Osteoblast (primary cell): ENCODE measurements at regions not wholly inside any gene's neighbourhood (a gene's known extent, or its start where the extent isn't known, plus 50 kb on each side); places are given as distances from the start of the nearest gene placed in this dataset.

Source experiments
- DNase-seq: peaks from one replicate; pipeline ENCODE4 v3.0.0; 2011; ENCODE audit warnings: low spot score, mixed read lengths; ENCODE audit not compliant: insufficient read length; ENCODE audit errors: missing footprints
- H2AFZ ChIP-seq: 2 replicates; pipeline ENCODE4 v1.6.0; 2011; ENCODE audit warnings: mild to moderate bottlenecking, low read length
- H3K27ac ChIP-seq: 2 replicates; pipeline ENCODE4 v1.5.1; 2011; ENCODE audit warnings: mild to moderate bottlenecking, low read depth, low read length, moderate library complexity
- H3K27me3 ChIP-seq: 2 replicates; pipeline ENCODE4 v1.6.0; 2012; ENCODE audit warnings: mild to moderate bottlenecking, control low read depth, inconsistent platforms, low read length, moderate library complexity; ENCODE audit not compliant: insufficient read depth
- H3K36me3 ChIP-seq: 2 replicates; pipeline ENCODE4 v1.5.1; 2011; ENCODE audit warnings: mild to moderate bottlenecking, low read length, control low read depth, moderate library complexity; ENCODE audit not compliant: insufficient read depth
- H3K4me1 ChIP-seq: 2 replicates; pipeline ENCODE4 v1.5.1; 2011; ENCODE audit warnings: mild to moderate bottlenecking, low read length, control low read depth, moderate library complexity; ENCODE audit not compliant: insufficient read depth
- H3K4me2 ChIP-seq: 2 replicates; pipeline ENCODE4 v1.6.0; 2011; ENCODE audit warnings: mild to moderate bottlenecking, low read length; ENCODE audit not compliant: insufficient read depth
- H3K4me3 ChIP-seq: fragments of 200-600 bp; sonication (generic); 3 replicates; pipeline ENCODE4 v1.5.1; 2012; ENCODE audit warnings: mild to moderate bottlenecking, low read length, inconsistent platforms; ENCODE audit not compliant: insufficient read depth
- H3K79me2 ChIP-seq: 2 replicates; pipeline ENCODE4 v1.6.0; 2012; ENCODE audit warnings: mild to moderate bottlenecking, low read length, control low read depth, inconsistent platforms; ENCODE audit not compliant: insufficient read depth
- H3K9me3 ChIP-seq: 2 replicates; pipeline ENCODE4 v1.5.1; 2011; ENCODE audit warnings: low read depth, low read length, control low read depth
- H4K20me1 ChIP-seq: 2 replicates; pipeline ENCODE4 v1.6.0; 2012; ENCODE audit warnings: mild to moderate bottlenecking, low read length, control low read depth; ENCODE audit not compliant: insufficient read depth
- CTCF ChIP-seq: IDR thresholded peaks from 2 replicates; pipeline ENCODE4 v1.5.1; 2011; ENCODE audit warnings: mild to moderate bottlenecking, low read depth, low read length, moderate library complexity; ENCODE audit errors: extremely low read depth

- no peak overlapping the region for H3K4me2 ChIP-seq
- H3K27me3 ChIP-seq: peaks cover 5% of the 10 kb centered on the region
- H4K20me1 ChIP-seq: no peaks in the 10 kb centered on the region
- peaks cover 15% of the 10 kb centered on the region for H3K4me1 ChIP-seq
- no peak overlapping the region for H3K4me3 ChIP-seq
- no peak overlapping the region for H2AFZ ChIP-seq
- H3K36me3 ChIP-seq: no peaks in the 10 kb centered on the region
- no peak for DNase-seq
- no peak overlapping the region for H3K27ac ChIP-seq
- H3K9me3 ChIP-seq: no peaks in the 10 kb centered on the region
- H3K79me2 ChIP-seq: no peaks in the 10 kb centered on the region
- TF ChIP-seq CTCF: no peak
Observed at GRCh38 chr22:22400964-22401363, 107.6 kb downstream of the ZNF280B start.

- H3K27me3 ChIP-seq: peaks cover 5% of the 10 kb centered on the region
- DNase-seq: peak; percentile 23
- H3K36me3 ChIP-seq: no peaks in the 10 kb centered on the region
- H3K4me3 ChIP-seq: no peak overlapping the region
- no peak overlapping the region for H2AFZ ChIP-seq
- no peak overlapping the region for H3K4me2 ChIP-seq
- peaks cover 15% of the 10 kb centered on the region for H3K4me1 ChIP-seq
- H4K20me1 ChIP-seq: no peaks in the 10 kb centered on the region
- H3K27ac ChIP-seq: no peak overlapping the region
- no peaks in the 10 kb centered on the region for H3K79me2 ChIP-seq
- H3K9me3 ChIP-seq: no peaks in the 10 kb centered on the region
- TF ChIP-seq CTCF: no peak
Observed at GRCh38 chr22:22401381-22401780, 107.2 kb downstream of the ZNF280B start.

GRCh38 chr22:22403306-22403705 is 105.2 kb downstream of the ZNF280B start:
- H3K9me3 ChIP-seq: no peaks in the 10 kb centered on the region
- TF ChIP-seq CTCF: no peak
- H3K27me3 ChIP-seq: peaks cover 7% of the 10 kb centered on the region
- no peaks in the 10 kb centered on the region for H4K20me1 ChIP-seq
- no peak overlapping the region for H3K4me2 ChIP-seq
- no peaks in the 10 kb centered on the region for H3K36me3 ChIP-seq
- no peak overlapping the region for H2AFZ ChIP-seq
- DNase-seq: no peak
- no peak overlapping the region for H3K27ac ChIP-seq
- H3K79me2 ChIP-seq: no peaks in the 10 kb centered on the region
- H3K4me3 ChIP-seq: no peak overlapping the region
- no peaks in the 10 kb centered on the region for H3K4me1 ChIP-seq

- H3K79me2 ChIP-seq: no peaks in the 10 kb centered on the region
- no peaks in the 10 kb centered on the region for H4K20me1 ChIP-seq
- no peak overlapping the region for H3K27ac ChIP-seq
- H3K4me2 ChIP-seq: no peak overlapping the region
- no peak for DNase-seq
- TF ChIP-seq CTCF: no peak
- H3K4me1 ChIP-seq: no peaks in the 10 kb centered on the region
- no peak overlapping the region for H3K4me3 ChIP-seq
- no peak overlapping the region for H2AFZ ChIP-seq
- H3K36me3 ChIP-seq: no peaks in the 10 kb centered on the region
- H3K9me3 ChIP-seq: no peaks in the 10 kb centered on the region
- peaks cover 8% of the 10 kb centered on the region for H3K27me3 ChIP-seq
Observed at GRCh38 chr22:22403771-22404170, 104.8 kb downstream of the ZNF280B start.
